CD4-positive, alpha-beta T cell treated with Interleukin-17A for 1 hour (primary cell): ENCODE measurements at regions not wholly inside any gene's neighbourhood (a gene's known extent, or its start where the extent isn't known, plus 50 kb on each side); places are given as distances from the start of the nearest gene placed in this dataset.
"Not testable (repeated sequence)": the region's sequence is repeated elsewhere in the genome, so short reads cannot be mapped to it uniquely, and the experiment has no call there.

Experiments
- DNase-seq: peaks from one replicate; pipeline ENCODE4 v3.0.0-alpha.2; 2020

GRCh38 chr4:86413426-86413825 is 53.6 kb upstream of the MAPK10 start:
- not testable (repeated sequence) for DNase-seq

GRCh38 chr4:86414686-86415085 is 54.8 kb upstream of the MAPK10 start:
- DNase-seq: no peak

DNA sequence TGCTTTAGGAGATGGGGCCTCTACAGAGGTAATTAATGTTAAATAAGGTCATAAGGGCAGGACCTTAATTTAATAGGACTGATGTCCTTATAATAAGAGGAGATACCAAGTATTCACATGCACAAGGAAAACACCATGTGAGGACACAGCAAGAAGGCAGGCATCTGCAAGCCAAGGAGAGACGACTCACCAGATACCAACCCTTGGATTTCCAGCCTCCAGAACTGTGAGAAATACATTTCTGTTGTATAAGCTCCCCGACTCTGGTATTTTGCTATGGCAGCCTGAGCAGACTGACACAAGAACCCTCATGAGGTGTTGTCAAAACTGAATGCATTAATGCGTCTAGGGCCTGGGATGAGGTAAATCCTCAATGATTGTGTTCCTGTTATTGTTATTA is 56.2 kb upstream of the MAPK10 start:
- DNase-seq: no peak

DNA sequence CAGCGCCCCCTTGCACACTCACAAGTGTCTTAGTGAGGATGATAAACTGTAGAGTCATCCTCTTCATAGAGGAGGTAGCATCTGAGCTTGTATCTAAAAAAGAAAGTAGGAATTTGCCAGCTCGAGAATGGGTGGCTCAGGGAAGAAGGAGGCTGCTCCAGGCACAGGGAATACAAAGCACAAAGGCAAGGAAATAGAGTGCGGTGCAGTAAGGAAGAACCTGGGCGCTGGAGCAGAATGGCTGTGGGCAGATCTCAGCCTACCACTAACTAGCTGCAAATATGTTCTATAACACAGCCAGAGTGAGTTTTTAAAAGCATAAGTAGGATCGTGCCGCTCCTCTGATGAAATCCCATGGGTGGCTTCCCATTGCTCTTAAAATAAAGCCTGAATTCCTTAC is 61.6 kb upstream of the MAPK10 start:
- DNase-seq: no peak

GRCh38 chr4:86431543-86432116 is 71.8 kb upstream of the MAPK10 start:
- DNase-seq: no peak

DNA sequence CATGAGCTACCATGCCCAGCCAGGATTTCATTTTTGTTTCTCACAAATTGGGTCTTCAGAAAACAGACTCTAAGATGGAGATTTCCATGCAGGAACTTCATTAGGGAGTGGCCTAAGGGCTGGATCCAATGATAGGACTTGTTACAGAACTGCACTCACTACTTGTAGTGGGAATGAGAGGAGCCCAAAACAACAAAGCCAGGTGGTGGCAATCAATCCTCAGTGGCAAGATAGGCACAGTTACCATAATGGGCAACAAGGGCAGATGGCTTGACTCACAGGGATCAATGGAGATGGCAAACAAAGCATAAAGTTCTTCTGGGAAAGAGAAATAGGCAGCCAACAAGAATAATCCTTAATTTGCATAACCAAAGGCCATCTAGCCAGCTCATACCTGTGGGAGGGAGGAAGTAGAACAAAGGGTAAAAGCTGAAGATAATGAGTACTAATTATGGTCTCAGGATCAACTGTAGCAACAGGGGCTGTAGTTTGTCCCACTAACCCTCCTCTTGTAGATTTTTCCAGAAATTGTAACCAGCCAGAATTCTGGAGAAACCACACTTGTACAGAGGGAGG is 72.8 kb upstream of the MAPK10 start:
- DNase-seq: no peak

DNA sequence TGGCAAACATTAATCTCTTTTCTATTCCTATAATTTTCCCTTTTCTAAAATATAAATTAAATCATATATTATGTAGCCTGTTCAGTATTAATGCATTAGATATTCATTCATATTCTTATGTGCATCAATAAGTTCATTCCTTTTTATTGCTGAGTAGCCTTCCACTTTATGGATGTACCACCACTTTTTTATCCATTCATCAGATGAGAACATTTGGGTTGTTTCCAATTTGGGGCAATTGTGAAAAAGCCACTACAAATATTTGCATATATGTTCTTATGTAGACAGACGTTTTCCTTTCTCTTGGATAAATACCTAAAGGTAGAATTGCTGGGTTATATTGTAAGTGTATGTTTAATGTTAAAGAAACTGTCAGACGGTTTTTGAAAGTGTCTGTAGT is 79.4 kb upstream of the MAPK10 start:
- no peak for DNase-seq

DNA sequence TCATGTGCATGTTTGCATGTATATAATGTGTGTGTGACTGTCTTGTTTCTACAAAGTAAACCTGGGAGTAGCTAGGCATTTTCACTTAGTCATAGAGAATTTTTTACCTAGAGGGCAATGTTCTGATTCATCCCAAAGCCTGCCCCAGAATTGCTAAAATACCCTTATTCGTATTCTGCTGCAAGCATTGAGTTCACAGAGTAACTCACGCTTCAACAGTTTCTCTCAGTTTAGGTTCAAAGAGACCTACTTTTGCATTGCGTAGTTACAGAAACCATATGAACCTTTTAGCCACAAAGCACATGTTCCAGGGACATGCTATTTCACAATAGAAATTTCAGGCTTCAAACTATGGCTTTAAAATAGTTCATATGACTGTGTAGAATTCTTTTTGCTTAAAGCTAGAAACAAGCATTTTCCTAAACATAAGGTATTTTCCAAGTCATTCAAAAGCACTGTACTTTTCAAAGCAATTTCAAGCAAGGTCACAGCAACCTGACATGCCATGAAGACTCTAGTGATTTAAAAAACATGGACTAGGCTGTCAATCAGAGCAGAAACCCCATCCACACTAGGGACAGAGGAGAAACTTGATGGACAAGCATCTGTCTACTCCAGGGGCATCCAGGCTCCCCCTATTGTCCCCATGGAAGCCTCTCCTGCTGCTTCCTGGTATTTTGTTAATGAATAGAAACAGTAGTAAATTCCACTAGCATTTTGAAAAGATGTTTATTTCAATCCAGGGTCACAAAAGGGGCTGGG is 81.5 kb upstream of the MAPK10 start:
- DNase-seq: no peak

GRCh38 chr4:86442881-86443280 is 83.0 kb upstream of the MAPK10 start:
- DNase-seq: no peak

GRCh38 chr4:86443495-86443894 is 83.6 kb upstream of the MAPK10 start:
- no peak for DNase-seq

DNA sequence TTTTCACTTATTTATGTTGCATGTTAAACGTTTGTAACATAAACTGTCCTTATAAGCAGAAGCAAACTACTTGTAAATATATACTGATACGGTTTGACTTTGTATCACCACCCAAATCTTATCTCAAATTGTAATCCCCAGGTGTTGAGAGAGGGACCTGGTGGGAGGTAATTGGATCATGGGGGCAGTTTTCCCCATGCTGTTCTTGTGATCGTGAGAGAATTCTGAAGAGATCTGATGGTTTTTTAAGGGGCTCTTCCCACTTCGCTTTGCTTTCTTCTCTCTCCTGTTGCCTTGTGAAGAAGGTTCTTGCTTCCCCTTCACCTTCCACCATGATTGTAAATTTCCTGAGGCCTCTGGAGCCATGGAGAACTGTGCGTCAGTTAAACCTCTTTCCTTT is 87.1 kb upstream of the MAPK10 start:
- no peak for DNase-seq

DNA sequence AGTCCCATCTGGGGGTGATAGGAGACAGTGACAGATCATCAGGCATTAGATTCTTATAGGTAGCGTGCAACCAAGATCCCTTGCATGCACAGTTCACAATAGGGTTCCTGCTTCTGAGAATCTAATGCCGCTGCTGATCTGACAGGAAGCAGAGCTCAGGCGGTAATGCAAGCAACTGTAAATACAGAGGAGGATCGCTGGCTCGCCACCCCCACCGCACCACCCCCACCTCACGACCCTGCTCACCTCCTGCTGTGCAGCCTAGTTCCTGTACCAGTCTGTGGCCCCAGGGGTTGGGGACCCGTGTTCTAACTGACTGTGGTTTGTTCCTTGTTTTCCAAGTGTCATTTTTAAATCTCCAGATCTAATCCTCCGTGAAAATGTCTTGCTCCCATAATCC is 89.0 kb upstream of the MAPK10 start:
- DNase-seq: no peak

DNA sequence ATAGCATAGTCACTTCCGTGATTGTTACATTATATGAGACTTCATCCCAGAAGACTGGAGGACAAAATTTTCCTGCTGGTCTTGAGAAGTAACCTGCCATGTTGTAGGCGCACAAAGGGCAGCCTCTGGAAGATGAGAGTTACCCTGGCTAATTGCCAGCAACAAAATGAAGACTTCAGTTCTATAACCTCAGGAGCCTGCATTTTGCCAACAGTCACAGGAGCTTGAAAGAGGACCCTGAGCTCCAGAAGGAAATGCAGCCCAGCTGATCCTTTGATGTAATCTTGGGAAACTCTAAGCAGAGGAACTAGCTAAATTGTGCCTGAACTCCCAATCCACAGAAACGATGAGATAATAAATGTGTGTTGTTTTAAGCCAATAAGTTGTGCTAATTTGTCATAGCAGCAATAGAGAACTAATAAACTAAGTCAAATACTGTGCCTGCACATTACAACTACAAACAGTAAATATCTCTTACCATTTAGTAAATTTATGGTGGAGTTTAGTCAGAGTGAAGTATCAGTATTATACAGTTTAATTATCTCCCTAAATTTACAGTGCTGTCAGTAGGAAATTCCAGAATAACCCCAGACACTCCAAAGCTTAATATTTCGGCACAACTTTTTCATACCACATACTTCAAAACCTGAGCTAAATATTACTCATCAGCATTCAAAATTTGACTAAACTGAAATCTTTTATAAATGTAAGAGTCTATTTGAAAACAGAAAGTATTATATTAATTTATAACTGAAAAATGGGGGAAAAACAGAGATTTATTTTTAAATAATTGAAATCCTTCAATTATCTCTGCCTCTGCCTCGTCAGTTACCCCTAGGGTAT is 90.1 kb upstream of the MAPK10 start:
- DNase-seq: no peak

GRCh38 chr4:86450861-86451260 is 91.0 kb upstream of the MAPK10 start:
- DNase-seq: no peak

DNA sequence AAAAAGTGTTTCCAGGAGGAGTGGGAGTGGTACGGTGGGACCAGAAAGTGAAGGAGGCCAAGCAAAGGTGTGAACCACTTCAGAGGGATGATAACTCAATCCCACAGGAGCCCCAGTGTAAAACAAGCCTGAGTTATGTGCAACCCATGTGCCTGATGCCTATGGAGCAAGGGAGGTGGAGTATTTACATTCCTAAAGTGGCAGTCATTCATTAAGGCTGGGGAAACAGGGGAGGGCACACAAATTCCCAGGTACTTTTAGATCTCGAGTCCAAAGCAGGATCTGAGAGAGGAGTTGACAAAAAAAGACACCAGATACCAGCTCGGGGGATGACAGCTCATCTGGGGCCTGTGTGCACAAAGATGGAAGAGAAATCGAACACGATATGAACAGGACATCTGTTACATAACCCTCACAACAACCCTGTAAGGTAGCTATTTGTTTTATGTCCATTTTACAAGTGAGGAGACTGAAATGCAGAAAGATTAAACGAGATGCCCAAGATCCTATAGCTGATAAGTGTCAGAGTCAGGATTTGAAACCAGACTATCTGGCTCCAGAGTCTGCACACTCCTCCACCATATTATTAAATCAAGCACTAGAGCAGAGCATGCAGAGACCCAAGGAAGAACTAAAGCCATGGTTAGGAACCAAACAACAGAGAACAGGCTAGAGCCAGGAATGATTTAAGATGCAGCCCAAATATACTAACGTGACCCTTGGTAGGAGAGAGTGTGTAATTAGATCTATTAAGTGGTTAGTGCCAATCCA is 91.9 kb upstream of the MAPK10 start:
- no peak for DNase-seq

DNA sequence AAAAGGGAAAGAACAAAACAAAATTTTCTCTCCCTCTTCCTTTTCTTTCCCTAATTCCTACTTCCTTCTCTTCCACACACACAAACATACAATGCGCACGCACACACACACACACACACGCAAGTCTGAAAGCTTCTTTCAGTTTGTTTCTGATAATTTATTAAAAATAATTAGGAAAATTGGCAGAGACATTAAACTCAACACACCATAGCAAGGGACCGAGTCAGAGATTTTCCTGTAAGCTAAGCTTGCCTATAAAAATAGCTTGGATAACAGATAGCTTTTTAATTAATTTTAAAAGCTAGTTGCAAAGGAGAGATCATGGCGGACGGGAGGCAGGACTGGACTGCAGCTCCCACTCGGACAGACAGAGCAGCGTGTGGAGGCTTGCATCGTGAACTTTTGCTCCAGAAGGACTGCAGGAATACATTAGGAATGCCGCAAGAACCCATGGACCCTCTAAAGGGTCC is 92.6 kb upstream of the MAPK10 start:
- no peak for DNase-seq

- DNase-seq: no peak
These were observed 93.2 kb upstream of the MAPK10 start for GRCh38 chr4:86452924-86453531.

- not testable (repeated sequence) for DNase-seq
These were observed 93.8 kb upstream of the MAPK10 start for GRCh38 chr4:86453611-86454072.

DNA sequence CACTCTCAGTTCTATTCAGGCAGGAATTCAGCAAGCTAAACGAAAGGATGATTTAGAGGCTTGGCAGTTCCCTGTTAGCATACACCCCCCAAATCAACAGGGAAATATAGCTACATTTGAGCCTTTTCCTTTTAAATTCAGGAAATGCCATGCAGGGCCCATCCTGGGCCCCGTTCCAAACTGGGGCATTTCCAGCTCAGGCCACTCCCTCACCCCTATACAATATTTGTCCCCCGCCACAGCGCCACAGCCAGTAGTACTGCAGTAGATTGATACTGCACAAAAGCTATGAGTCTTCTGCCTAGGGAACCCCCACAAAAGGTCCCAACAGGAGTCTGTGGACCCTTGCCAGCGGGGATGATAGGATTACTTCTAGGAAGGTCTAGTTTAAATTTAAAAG is 102.0 kb upstream of the MAPK10 start:
- no peak for DNase-seq

GRCh38 chr4:86472377-86473019 is 112.6 kb upstream of the MAPK10 start:
- DNase-seq: no peak

DNA sequence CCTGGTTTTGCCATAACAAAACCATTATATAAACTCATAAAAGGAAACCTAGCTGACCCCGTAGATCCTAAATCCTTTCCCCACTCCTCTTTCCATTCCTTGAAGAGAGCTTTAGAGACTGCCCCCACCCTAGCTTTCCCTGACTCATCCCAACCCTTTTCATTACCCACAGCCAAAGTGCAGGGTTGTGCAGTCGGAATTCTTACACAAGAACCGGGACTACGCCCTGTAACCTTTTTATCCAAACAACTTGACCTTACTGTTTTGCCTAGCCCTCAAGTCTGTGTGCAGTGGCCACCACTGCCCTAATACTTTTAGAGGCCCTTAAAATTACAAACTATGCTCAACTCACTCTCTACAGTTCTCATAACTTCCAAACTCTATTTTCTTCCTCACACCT is 116.0 kb upstream of the PTPN13 start:
- not testable (repeated sequence) for DNase-seq

DNA sequence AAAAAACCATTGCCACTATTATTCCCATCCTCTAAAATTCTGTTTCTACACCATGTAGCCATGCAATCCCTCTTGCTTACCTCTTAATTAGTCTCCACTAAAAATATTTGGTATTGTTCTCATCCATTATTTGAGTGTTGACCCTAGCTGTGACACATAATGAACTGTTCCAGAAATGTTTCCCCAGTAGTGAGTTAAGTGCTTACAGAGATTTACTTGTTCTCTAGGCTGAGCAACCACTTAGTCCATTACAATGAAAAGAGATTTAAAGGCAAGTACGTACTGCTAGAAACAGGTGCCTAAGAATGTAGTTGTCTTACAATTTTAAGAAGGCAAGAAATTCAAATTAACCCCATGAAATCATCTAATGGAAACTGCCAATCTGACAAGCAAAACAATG is 112.7 kb upstream of the PTPN13 start:
- DNase-seq: no peak
